IMR-90 (cell line): ENCODE measurements at regions not wholly inside any gene's neighbourhood (a gene's known extent, or its start where the extent isn't known, plus 50 kb on each side); places are given as distances from the start of the nearest gene placed in this dataset.

ENCODE experiments used
- ATAC-seq: fragments of 200-7000 bp; cut with Tn5 transposase; 2 replicates; pipeline ENCODE4 v1.9.1; 2020; ENCODE audit warnings: low read depth, mild to moderate bottlenecking, moderate library complexity
- BruUV-seq: library from RNA; stranded (reverse); fragments of 400-500 nt; replicated peaks from 2 replicates; lab custom pipeline; 2021; lab: Mats Ljungman, UMichigan
- CTCF ChIA-PET: fragments of 300-600 bp; formaldehyde crosslinking; extraction: SDS; loops from one replicate; lab custom pipeline; 2021; ENCODE audit warnings: antibody characterized with exemption; lab: Yijun Ruan, JAX
- POLR2A ChIA-PET: fragments of 300-600 bp; sonication (Branson Sonifier 250); formaldehyde crosslinking; loops from one replicate; lab custom pipeline; 2022; ENCODE audit warnings: antibody characterized with exemption; ENCODE audit not compliant: unreplicated experiment; lab: Charles Lee
- DNase-seq: peaks from one replicate; pipeline ENCODE4 v3.0.0; 2013
- H2AFZ ChIP-seq: replicated peaks from 2 replicates; pipeline ENCODE3; 2013; ENCODE audit warnings: low read length, mild to moderate bottlenecking; ENCODE audit not compliant: poor library complexity
- H2AK5ac ChIP-seq: 2 replicates; pipeline ENCODE4 v1.6.1; 2013; ENCODE audit warnings: low read depth, low read length, inconsistent platforms
- H2AK9ac ChIP-seq: replicated peaks from 2 replicates; pipeline ENCODE3; 2013; ENCODE audit warnings: mild to moderate bottlenecking, low read depth, low read length, moderate library complexity; ENCODE audit not compliant: poor library complexity
- H2BK120ac ChIP-seq: 2 replicates; pipeline ENCODE4 v1.6.1; 2013; ENCODE audit warnings: low read depth, low read length, inconsistent platforms
- H2BK15ac ChIP-seq: 3 replicates; pipeline ENCODE4 v1.6.1; 2013; ENCODE audit warnings: low read depth, low read length, inconsistent platforms
- H2BK20ac ChIP-seq: 2 replicates; pipeline ENCODE4 v1.6.1; 2013; ENCODE audit warnings: low read depth, mild to moderate bottlenecking, inconsistent platforms, low read length, moderate library complexity
- H2BK5ac ChIP-seq: 2 replicates; pipeline ENCODE4 v1.6.1; 2013; ENCODE audit warnings: mild to moderate bottlenecking, low read depth, low read length, inconsistent platforms; ENCODE audit not compliant: poor library complexity, severe bottlenecking
- H3K14ac ChIP-seq: replicated peaks from 2 replicates; pipeline ENCODE4 v1.6.1; 2013; ENCODE audit warnings: low read depth, low read length, inconsistent platforms
- H3K18ac ChIP-seq: 2 replicates; pipeline ENCODE4 v1.6.1; 2013; ENCODE audit warnings: low read depth, low read length, control low read depth
- H3K23ac ChIP-seq: 2 replicates; pipeline ENCODE4 v1.6.1; 2013; ENCODE audit warnings: low read depth, low read length, inconsistent platforms
- H3K27ac ChIP-seq: 2 replicates; pipeline ENCODE4 v1.5.1; 2013; ENCODE audit warnings: mild to moderate bottlenecking, control low read depth, low read length; ENCODE audit not compliant: insufficient read depth
- H3K27me3 ChIP-seq: 2 replicates; pipeline ENCODE4 v1.6.1; 2013; ENCODE audit warnings: low read length; ENCODE audit not compliant: control insufficient read depth, insufficient read depth
- H3K36me3 ChIP-seq: 2 replicates; pipeline ENCODE4 v1.6.1; 2013; ENCODE audit warnings: low read length, mixed read lengths; ENCODE audit not compliant: control insufficient read depth, insufficient read depth
- H3K4ac ChIP-seq: 2 replicates; pipeline ENCODE4 v1.6.1; 2013; ENCODE audit warnings: low read depth, low read length, inconsistent platforms
- H3K4me1 ChIP-seq: 2 replicates; pipeline ENCODE4 v1.6.1; 2013; ENCODE audit warnings: low read length, mixed read lengths; ENCODE audit not compliant: control insufficient read depth, insufficient read depth
- H3K4me2 ChIP-seq: 2 replicates; pipeline ENCODE4 v1.6.1; 2013; ENCODE audit warnings: low read depth, mild to moderate bottlenecking, control low read depth, low read length, moderate library complexity
- H3K4me3 ChIP-seq: 2 replicates; pipeline ENCODE4 v1.5.1; 2013; ENCODE audit warnings: low read depth, mild to moderate bottlenecking, control low read depth, low read length, moderate library complexity; ENCODE audit not compliant: insufficient read depth
- H3K56ac ChIP-seq: 2 replicates; pipeline ENCODE4 v1.6.1; 2013; ENCODE audit warnings: low read length, inconsistent platforms; ENCODE audit not compliant: insufficient read depth; ENCODE audit errors: extremely low read depth
- H3K79me1 ChIP-seq, 2 experiments: 2 replicates each; pipeline ENCODE4 v1.6.1; 2013; ENCODE audit warnings: low read length in 2 of 2, inconsistent platforms in 1 of 2, low read depth in 1 of 2
- H3K9ac ChIP-seq: 2 replicates; pipeline ENCODE4 v1.6.1; 2013; ENCODE audit warnings: low read depth, low read length, control low read depth
- H3K9me1 ChIP-seq: 2 replicates; pipeline ENCODE4 v1.6.1; 2013; ENCODE audit warnings: low read length, inconsistent platforms; ENCODE audit not compliant: insufficient read depth
- H3K9me3 ChIP-seq: 2 replicates; pipeline ENCODE4 v1.6.1; 2013; ENCODE audit warnings: low read length; ENCODE audit not compliant: control insufficient read depth, insufficient read depth
- H4K20me1 ChIP-seq: 2 replicates; pipeline ENCODE4 v1.6.1; 2013; ENCODE audit warnings: low read length, inconsistent platforms; ENCODE audit not compliant: insufficient read depth
- H4K5ac ChIP-seq: 2 replicates; pipeline ENCODE4 v1.6.1; 2013; ENCODE audit warnings: mild to moderate bottlenecking, low read depth, low read length, control low read depth
- H4K8ac ChIP-seq, 2 experiments: 2 replicates each; pipeline ENCODE4 v1.6.1; 2013; ENCODE audit warnings: low read depth in 2 of 2, low read length in 2 of 2, control low read depth in 1 of 2, inconsistent platforms in 1 of 2
- H4K91ac ChIP-seq: 2 replicates; pipeline ENCODE4 v1.6.1; 2013; ENCODE audit warnings: low read depth, low read length, inconsistent platforms; ENCODE audit not compliant: insufficient read depth
- BHLHE40 ChIP-seq: fragments of 150-350 bp; IDR thresholded peaks from 2 replicates; pipeline ENCODE4 v1.6.1; 2016; ENCODE audit warnings: mild to moderate bottlenecking, low read depth, low read length
- CEBPB ChIP-seq: IDR thresholded peaks from 2 replicates; pipeline ENCODE4 v1.6.1; 2012; ENCODE audit warnings: low read depth, low read length, improper control_type of control experiment
- CHD1 ChIP-seq: IDR thresholded peaks from 2 replicates; pipeline ENCODE4 v1.6.1; 2012; ENCODE audit warnings: low read depth, low read length, improper control_type of control experiment
- FOS ChIP-seq: fragments of 150-350 bp; IDR thresholded peaks from 2 replicates; pipeline ENCODE4 v1.6.1; 2016; ENCODE audit warnings: low read depth, low read length
- MAFK ChIP-seq: IDR thresholded peaks from 2 replicates; pipeline ENCODE4 v1.6.1; 2012; ENCODE audit warnings: low read depth, low read length, improper control_type of control experiment
- MAZ ChIP-seq: IDR thresholded peaks from 2 replicates; pipeline ENCODE4 v1.6.1; 2012; ENCODE audit warnings: low read depth, mild to moderate bottlenecking, low read length, improper control_type of control experiment, moderate library complexity, borderline replicate concordance
- MXI1 ChIP-seq: IDR thresholded peaks from 2 replicates; pipeline ENCODE4 v1.6.1; 2012; ENCODE audit warnings: low read depth, mild to moderate bottlenecking, low read length, moderate library complexity, borderline replicate concordance
- POLR2A ChIP-seq: IDR thresholded peaks from 2 replicates; pipeline ENCODE4 v1.6.1; 2012; ENCODE audit warnings: mild to moderate bottlenecking, low read depth, low read length
- RAD21 ChIP-seq: IDR thresholded peaks from 2 replicates; pipeline ENCODE4 v1.6.1; 2012; ENCODE audit warnings: low read length, improper control_type of control experiment
- RCOR1 ChIP-seq: IDR thresholded peaks from 2 replicates; pipeline ENCODE4 v1.6.1; 2012; ENCODE audit warnings: mild to moderate bottlenecking, low read length, improper control_type of control experiment; ENCODE audit not compliant: insufficient replicate concordance
- RFX5 ChIP-seq: IDR thresholded peaks from 2 replicates; pipeline ENCODE4 v1.8.0; 2012; ENCODE audit warnings: low read depth, mild to moderate bottlenecking, low read length, moderate library complexity
- SMC3 ChIP-seq: fragments of 150-350 bp; IDR thresholded peaks from 2 replicates; pipeline ENCODE4 v1.6.1; 2016; ENCODE audit warnings: low read depth, mild to moderate bottlenecking, antibody characterized with exemption, low read length, moderate library complexity
- USF2 ChIP-seq: fragments of 150-350 bp; IDR thresholded peaks from 2 replicates; pipeline ENCODE4 v1.6.1; 2017; ENCODE audit warnings: mild to moderate bottlenecking, antibody characterized with exemption, low read length, low read depth
- WGBS, 2 experiments: methylation state at CpG; one replicate each; pipeline versions ENCODE4 v1.1.5 to v1.1.7; 2013; ENCODE audit warnings: missing lambda C conversion rate in 2 of 2; ENCODE audit not compliant: insufficient read length in 1 of 2; ENCODE audit errors: extremely low coverage in 2 of 2; 5-methylcytosine and 5-hydroxymethylcytosine counted together
- dilution Hi-C: fragments of 300-500 bp; cut with HindIII; formaldehyde crosslinking; loops from one replicate; pipeline ENCODE4 v1.14.3; 2018; ENCODE audit warnings: low sequenced_read_pairs; ENCODE audit not compliant: unreplicated experiment
- in situ Hi-C: fragments of 300-500 bp; cut with MboI; formaldehyde crosslinking; loops from 3 replicates; pipeline ENCODE4 v1.14.3; 2019; ENCODE audit warnings: low sequenced_read_pairs, inconsistent platforms, mixed read lengths
- intact Hi-C: fragments of 100-400 bp; cut with micrococcal nuclease; formaldehyde crosslinking; loops from 2 replicates; pipeline ENCODE4 v1.10.0; 2022
- TF ChIP-seq, protein P1 (sequence below): conservative IDR thresholded peaks from 2 replicates; pipeline ENCODE4 v1.5.1; 2012; ENCODE audit warnings: mild to moderate bottlenecking, low read depth, low read length, improper control_type of control experiment
- TF ChIP-seq, protein P2 (sequence below): fragments of 150-350 bp; IDR thresholded peaks from 2 replicates; pipeline ENCODE4 v1.6.1; 2016; ENCODE audit warnings: low read depth, mild to moderate bottlenecking, low read length, moderate library complexity, borderline replicate concordance

DNA sequence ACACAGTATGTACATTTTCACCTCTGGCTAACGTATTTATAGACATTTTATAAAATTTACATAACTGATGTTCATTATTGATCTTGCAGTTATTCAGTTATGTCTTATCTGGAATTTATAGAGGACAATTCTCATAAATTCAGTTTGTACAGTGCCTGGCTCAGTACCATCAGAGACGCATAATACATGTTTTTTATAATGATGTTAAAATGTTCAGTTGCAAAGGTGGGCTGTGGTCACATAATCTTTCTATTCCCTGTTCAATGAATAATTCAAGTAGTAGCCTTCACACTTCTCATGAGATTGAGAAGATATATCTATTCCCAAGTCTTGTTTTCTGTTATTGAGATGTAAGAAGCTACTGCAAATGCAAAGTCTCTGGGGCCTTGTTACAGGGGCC lies 393.1 kb upstream of the ARRDC3 start:
- no peak overlapping the region for H3K4me2 ChIP-seq
- DNase-seq: no peak
- H4K91ac ChIP-seq: no peak overlapping the region
- ATAC-seq: no peak
- no peak overlapping the region for H3K23ac ChIP-seq
- no peak overlapping the region for H3K9ac ChIP-seq
- intact Hi-C loops (no loop called here), dilution Hi-C loops (no loop called here), in situ Hi-C loops (no loop called here)
- H3K18ac ChIP-seq: no peak overlapping the region
- H3K9me3 ChIP-seq: no peaks in the 10 kb centered on the region
- H2BK120ac ChIP-seq: no peak overlapping the region
- ChIA-PET POLR2A (no interaction called here), CTCF (no interaction called here)
- H2AK9ac ChIP-seq: no peak overlapping the region
- H3K79me1 ChIP-seq: no peaks in the 10 kb centered on the region
- no peak overlapping the region for H4K8ac ChIP-seq
- BruUV-seq: no TSS peak
- H2BK20ac ChIP-seq: no peak overlapping the region
- no peak overlapping the region for H2AFZ ChIP-seq
- no peaks in the 10 kb centered on the region for H4K20me1 ChIP-seq
- WGBS, 2 experiments: no CpG with 5 or more reads among the region's 2 CpGs
- no peak overlapping the region for H2BK5ac ChIP-seq
- no peak overlapping the region for H3K27ac ChIP-seq
- H3K56ac ChIP-seq: no peak overlapping the region
- H3K4me1 ChIP-seq: no peaks in the 10 kb centered on the region
- no peak overlapping the region for H2BK15ac ChIP-seq
- H4K5ac ChIP-seq: no peak overlapping the region
- no peaks in the 10 kb centered on the region for H3K27me3 ChIP-seq
- no peak overlapping the region for H3K14ac ChIP-seq
- no peaks in the 10 kb centered on the region for H3K36me3 ChIP-seq
- H3K4me3 ChIP-seq: no peak overlapping the region
- no peak overlapping the region for H3K4ac ChIP-seq
- TF ChIP-seq CHD1: no peak
- TF ChIP-seq RCOR1: no peak
- TF ChIP-seq CEBPB: no peak
- TF ChIP-seq FOS: no peak
- TF ChIP-seq RFX5: no peak
- TF ChIP-seq BHLHE40: no peak
- TF ChIP-seq SMC3: no peak
- TF ChIP-seq, protein P1, sequence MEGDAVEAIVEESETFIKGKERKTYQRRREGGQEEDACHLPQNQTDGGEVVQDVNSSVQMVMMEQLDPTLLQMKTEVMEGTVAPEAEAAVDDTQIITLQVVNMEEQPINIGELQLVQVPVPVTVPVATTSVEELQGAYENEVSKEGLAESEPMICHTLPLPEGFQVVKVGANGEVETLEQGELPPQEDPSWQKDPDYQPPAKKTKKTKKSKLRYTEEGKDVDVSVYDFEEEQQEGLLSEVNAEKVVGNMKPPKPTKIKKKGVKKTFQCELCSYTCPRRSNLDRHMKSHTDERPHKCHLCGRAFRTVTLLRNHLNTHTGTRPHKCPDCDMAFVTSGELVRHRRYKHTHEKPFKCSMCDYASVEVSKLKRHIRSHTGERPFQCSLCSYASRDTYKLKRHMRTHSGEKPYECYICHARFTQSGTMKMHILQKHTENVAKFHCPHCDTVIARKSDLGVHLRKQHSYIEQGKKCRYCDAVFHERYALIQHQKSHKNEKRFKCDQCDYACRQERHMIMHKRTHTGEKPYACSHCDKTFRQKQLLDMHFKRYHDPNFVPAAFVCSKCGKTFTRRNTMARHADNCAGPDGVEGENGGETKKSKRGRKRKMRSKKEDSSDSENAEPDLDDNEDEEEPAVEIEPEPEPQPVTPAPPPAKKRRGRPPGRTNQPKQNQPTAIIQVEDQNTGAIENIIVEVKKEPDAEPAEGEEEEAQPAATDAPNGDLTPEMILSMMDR: no peak
- TF ChIP-seq USF2: no peak
- no peak for TF ChIP-seq RAD21
- no peak for TF ChIP-seq MXI1
- no peak for TF ChIP-seq MAFK
- no peak for TF ChIP-seq MAZ
- TF ChIP-seq POLR2A: no peak
- TF ChIP-seq, protein P2, sequence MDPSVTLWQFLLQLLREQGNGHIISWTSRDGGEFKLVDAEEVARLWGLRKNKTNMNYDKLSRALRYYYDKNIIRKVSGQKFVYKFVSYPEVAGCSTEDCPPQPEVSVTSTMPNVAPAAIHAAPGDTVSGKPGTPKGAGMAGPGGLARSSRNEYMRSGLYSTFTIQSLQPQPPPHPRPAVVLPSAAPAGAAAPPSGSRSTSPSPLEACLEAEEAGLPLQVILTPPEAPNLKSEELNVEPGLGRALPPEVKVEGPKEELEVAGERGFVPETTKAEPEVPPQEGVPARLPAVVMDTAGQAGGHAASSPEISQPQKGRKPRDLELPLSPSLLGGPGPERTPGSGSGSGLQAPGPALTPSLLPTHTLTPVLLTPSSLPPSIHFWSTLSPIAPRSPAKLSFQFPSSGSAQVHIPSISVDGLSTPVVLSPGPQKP: no peak
- no peaks in the 10 kb centered on the region for H3K9me1 ChIP-seq
- no peak overlapping the region for H2AK5ac ChIP-seq
